Loucy (cell line): ENCODE measurements at regions not wholly inside any gene's neighbourhood (a gene's known extent, or its start where the extent isn't known, plus 50 kb on each side); places are given as distances from the start of the nearest gene placed in this dataset.
A peak's percentile ranks its signal among the peaks of the same experiment; 100 is the strongest.

Experiments
- H2AFZ ChIP-seq: fragments of 200-600 bp; sonication (generic); 2 replicates; pipeline ENCODE4 v1.6.0; 2016; ENCODE audit warnings: antibody characterized with exemption, mild to moderate bottlenecking, low read length, moderate library complexity
- H3F3A ChIP-seq: fragments of 200-600 bp; 2 replicates; pipeline ENCODE4 v1.6.0; 2016; ENCODE audit warnings: antibody characterized with exemption, low read depth, mild to moderate bottlenecking
- H3K27me3 ChIP-seq: fragments of 200-600 bp; sonication (generic); 2 replicates; pipeline ENCODE4 v1.6.1; 2014; ENCODE audit warnings: low read length, mild to moderate bottlenecking; ENCODE audit not compliant: insufficient read depth, poor library complexity, severe bottlenecking
- H3K36me3 ChIP-seq: fragments of 200-600 bp; sonication (generic); 2 replicates; pipeline ENCODE4 v1.6.1; 2016; ENCODE audit warnings: low read length; ENCODE audit not compliant: insufficient read depth
- H3K4me1 ChIP-seq: fragments of 200-600 bp; sonication (generic); 2 replicates; pipeline ENCODE4 v1.5.1; 2014; ENCODE audit warnings: low read length, mild to moderate bottlenecking; ENCODE audit not compliant: insufficient read depth, poor library complexity, severe bottlenecking
- H3K4me2 ChIP-seq: fragments of 200-600 bp; sonication (generic); 2 replicates; pipeline ENCODE4 v1.6.0; 2014; ENCODE audit warnings: antibody characterized with exemption, low read length, low read depth, mild to moderate bottlenecking; ENCODE audit not compliant: poor library complexity, severe bottlenecking
- H3K4me3 ChIP-seq: fragments of 200-600 bp; sonication (generic); 2 replicates; pipeline ENCODE4 v1.5.1; 2014; ENCODE audit warnings: low read length, mild to moderate bottlenecking, mixed read lengths; ENCODE audit not compliant: poor library complexity, severe bottlenecking
- H3K79me2 ChIP-seq: fragments of 200-600 bp; sonication (generic); 2 replicates; pipeline ENCODE4 v1.6.1; 2014; ENCODE audit warnings: low read length; ENCODE audit not compliant: insufficient read depth
- H3K9ac ChIP-seq: fragments of 200-600 bp; sonication (generic); 2 replicates; pipeline ENCODE4 v1.6.0; 2014; ENCODE audit warnings: mild to moderate bottlenecking, low read depth, low read length, moderate library complexity; ENCODE audit not compliant: poor library complexity, severe bottlenecking
- H3K9me2 ChIP-seq: fragments of 200-600 bp; sonication (generic); replicated peaks from 2 replicates; pipeline ENCODE4 v1.6.1; 2016; ENCODE audit warnings: low read depth, low read length, mixed read lengths
- H3K9me3 ChIP-seq: fragments of 200-600 bp; sonication (generic); 2 replicates; pipeline ENCODE4 v1.6.1; 2014; ENCODE audit warnings: mild to moderate bottlenecking, antibody characterized with exemption, low read length, low read depth; ENCODE audit not compliant: insufficient read depth
- H4K20me1 ChIP-seq: fragments of 200-600 bp; sonication (generic); 2 replicates; pipeline ENCODE4 v1.6.0; 2014; ENCODE audit warnings: antibody characterized with exemption, low read length, mild to moderate bottlenecking; ENCODE audit not compliant: insufficient read depth, poor library complexity, severe bottlenecking
- EZH2phosphoT487 ChIP-seq: fragments of 200-600 bp; IDR thresholded peaks from 2 replicates; pipeline ENCODE4 v1.6.1; 2018; ENCODE audit warnings: antibody characterized with exemption, mild to moderate bottlenecking, moderate library complexity, borderline replicate concordance
- TF ChIP-seq, protein P1 (sequence below): fragments of 200-600 bp; sonication (generic); conservative IDR thresholded peaks from 2 replicates; pipeline ENCODE4 v1.5.1; 2014; ENCODE audit warnings: mild to moderate bottlenecking, antibody characterized with exemption, low read length

DNA sequence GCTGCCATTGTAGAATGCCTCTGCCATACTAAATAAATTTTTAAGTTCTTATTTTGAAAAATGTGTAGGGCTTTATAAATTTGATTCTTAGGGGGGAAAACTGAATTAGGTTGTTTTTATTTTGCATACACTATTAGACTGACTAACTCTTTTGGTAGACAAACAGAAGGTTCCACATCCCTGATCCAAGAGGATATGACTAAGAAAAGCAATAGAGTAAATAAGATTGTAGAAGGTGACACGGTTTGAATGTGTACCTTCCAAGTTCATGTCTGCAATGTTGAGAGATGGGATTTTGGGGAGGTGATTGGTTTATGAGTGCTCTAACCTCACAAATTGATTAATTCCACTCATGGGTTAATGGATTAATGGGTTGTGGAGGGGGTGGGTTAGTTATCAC, 127.9 kb downstream of the GLUL start:
- peaks cover 78% of the 10 kb centered on the region for H3K4me1 ChIP-seq
- H3K9ac ChIP-seq, result no peak overlapping the region
- H3K27me3 ChIP-seq, result no peaks in the 10 kb centered on the region
- H3K9me2 ChIP-seq, result no peaks in the 10 kb centered on the region
- no peaks in the 10 kb centered on the region for H3K79me2 ChIP-seq
- H3K4me2 ChIP-seq, result no peak overlapping the region
- no peaks in the 10 kb centered on the region for H3K9me3 ChIP-seq
- no peak overlapping the region for H3K4me3 ChIP-seq
- no peaks in the 10 kb centered on the region for H3K36me3 ChIP-seq
- no peak overlapping the region for H2AFZ ChIP-seq
- H4K20me1 ChIP-seq, result no peaks in the 10 kb centered on the region
- peaks cover 14% of the 10 kb centered on the region for H3F3A ChIP-seq
- TF ChIP-seq, protein P1, sequence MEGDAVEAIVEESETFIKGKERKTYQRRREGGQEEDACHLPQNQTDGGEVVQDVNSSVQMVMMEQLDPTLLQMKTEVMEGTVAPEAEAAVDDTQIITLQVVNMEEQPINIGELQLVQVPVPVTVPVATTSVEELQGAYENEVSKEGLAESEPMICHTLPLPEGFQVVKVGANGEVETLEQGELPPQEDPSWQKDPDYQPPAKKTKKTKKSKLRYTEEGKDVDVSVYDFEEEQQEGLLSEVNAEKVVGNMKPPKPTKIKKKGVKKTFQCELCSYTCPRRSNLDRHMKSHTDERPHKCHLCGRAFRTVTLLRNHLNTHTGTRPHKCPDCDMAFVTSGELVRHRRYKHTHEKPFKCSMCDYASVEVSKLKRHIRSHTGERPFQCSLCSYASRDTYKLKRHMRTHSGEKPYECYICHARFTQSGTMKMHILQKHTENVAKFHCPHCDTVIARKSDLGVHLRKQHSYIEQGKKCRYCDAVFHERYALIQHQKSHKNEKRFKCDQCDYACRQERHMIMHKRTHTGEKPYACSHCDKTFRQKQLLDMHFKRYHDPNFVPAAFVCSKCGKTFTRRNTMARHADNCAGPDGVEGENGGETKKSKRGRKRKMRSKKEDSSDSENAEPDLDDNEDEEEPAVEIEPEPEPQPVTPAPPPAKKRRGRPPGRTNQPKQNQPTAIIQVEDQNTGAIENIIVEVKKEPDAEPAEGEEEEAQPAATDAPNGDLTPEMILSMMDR, result no peak
- TF ChIP-seq EZH2phosphoT487, result no peak

DNA sequence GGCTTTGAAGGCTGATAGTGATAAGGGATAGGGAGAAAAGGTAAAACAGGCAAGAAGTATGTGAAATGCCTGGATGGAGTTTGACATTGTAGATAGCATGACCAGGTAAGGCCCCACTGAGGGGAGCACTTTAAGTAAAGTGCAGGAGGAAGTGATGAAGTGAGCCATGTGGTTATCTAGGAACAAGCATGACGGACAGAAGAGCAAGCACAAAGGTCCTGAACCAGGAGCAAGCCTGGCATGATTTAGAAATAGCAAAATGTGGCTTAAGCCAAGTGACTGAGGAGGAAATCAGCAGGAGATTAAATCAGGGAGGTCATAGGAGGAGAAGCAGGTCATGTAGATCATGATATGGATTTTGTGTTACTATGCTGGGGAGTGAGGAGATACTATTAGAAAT, 129.2 kb downstream of the GLUL start:
- TF ChIP-seq, protein P1, result no peak
- no peak for TF ChIP-seq EZH2phosphoT487
- Histone ChIP-seq H3K9me2 (no peaks in the 10 kb centered on the region), H2AFZ (peak overlapping the region; percentile 61), H3F3A (peaks cover 15% of the 10 kb centered on the region), H3K4me3 (peak overlapping the region; percentile 37), H3K79me2 (no peaks in the 10 kb centered on the region), H3K36me3 (no peaks in the 10 kb centered on the region), H3K4me1 (peaks cover 83% of the 10 kb centered on the region), H3K9me3 (no peaks in the 10 kb centered on the region), H3K27me3 (no peaks in the 10 kb centered on the region), H3K4me2 (peak overlapping the region; percentile 58), H3K9ac (peak overlapping the region; percentile 78), H4K20me1 (no peaks in the 10 kb centered on the region)

DNA sequence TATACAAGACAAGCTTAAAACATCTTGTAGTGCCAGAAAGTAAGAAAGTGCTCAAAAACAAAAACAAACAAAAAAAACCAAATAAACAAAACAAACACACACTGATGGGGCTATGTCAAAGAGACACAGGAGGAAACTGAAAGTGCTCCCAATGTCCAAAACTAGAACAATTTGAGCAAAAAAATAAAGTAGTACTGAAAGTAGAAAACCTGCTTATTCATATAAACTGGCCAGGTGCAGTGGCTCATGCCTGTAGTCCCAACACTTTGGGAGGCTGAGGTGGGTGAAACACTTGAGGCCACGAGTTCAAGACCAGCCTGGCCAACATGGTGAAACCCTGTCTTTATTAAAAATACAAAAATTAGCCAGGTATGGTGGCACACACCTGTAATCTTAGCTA, 129.9 kb downstream of the GLUL start:
- H3K79me2 ChIP-seq, result no peaks in the 10 kb centered on the region
- H3F3A ChIP-seq, result peaks cover 15% of the 10 kb centered on the region
- H3K36me3 ChIP-seq, result no peaks in the 10 kb centered on the region
- H3K9me3 ChIP-seq, result no peaks in the 10 kb centered on the region
- H4K20me1 ChIP-seq, result no peaks in the 10 kb centered on the region
- no peak overlapping the region for H3K4me3 ChIP-seq
- peaks cover 85% of the 10 kb centered on the region for H3K4me1 ChIP-seq
- TF ChIP-seq, protein P1, result no peak
- TF ChIP-seq EZH2phosphoT487, result no peak
- no peaks in the 10 kb centered on the region for H3K9me2 ChIP-seq
- no peak overlapping the region for H3K4me2 ChIP-seq
- peak overlapping the region; percentile 78 for H3K9ac ChIP-seq
- H2AFZ ChIP-seq, result no peak overlapping the region
- H3K27me3 ChIP-seq, result no peaks in the 10 kb centered on the region
